GM04503 (cell line): ENCODE measurements at regions not wholly inside any gene's neighbourhood (a gene's known extent, or its start where the extent isn't known, plus 50 kb on each side); places are given as distances from the start of the nearest gene placed in this dataset.

Experiments
- DNase-seq: peaks from one replicate; pipeline ENCODE4 v3.0.0-alpha.2; 2012; ENCODE audit warnings: low read depth

- DNase-seq: no peak
Measured at GRCh38 chr9:13896922-13897835, 416.8 kb downstream of the NFIB start.

GRCh38 chr9:13896047-13896446, 417.9 kb downstream of the NFIB start:
- DNase-seq: no peak

GRCh38 chr9:13885258-13885657, 428.7 kb downstream of the NFIB start:
- no peak for DNase-seq

- DNase-seq: no peak
Measured at GRCh38 chr9:13879981-13880380, 434.0 kb downstream of the NFIB start.

- no peak for DNase-seq
Measured at GRCh38 chr9:13879011-13879410, 434.9 kb downstream of the NFIB start.

- DNase-seq: no peak
Measured at GRCh38 chr9:13878241-13878711, 435.7 kb downstream of the NFIB start.

GRCh38 chr9:13876741-13877140, 437.2 kb downstream of the NFIB start:
- DNase-seq: no peak

- DNase-seq: no peak
Measured at GRCh38 chr9:13873203-13873602, 440.7 kb downstream of the NFIB start.

GRCh38 chr9:13868336-13868735, 445.6 kb downstream of the NFIB start:
- DNase-seq: no peak

GRCh38 chr9:13865869-13866268, 448.1 kb downstream of the NFIB start:
- DNase-seq: no peak

GRCh38 chr9:13863112-13863511, 450.8 kb downstream of the NFIB start:
- no peak for DNase-seq

- DNase-seq: no peak
Measured at GRCh38 chr9:13862654-13863053, 451.3 kb downstream of the NFIB start.

- DNase-seq: no peak
Measured at GRCh38 chr9:13860946-13861640, 452.8 kb downstream of the NFIB start.

GRCh38 chr9:13860019-13860418, 453.9 kb downstream of the NFIB start:
- DNase-seq: no peak

GRCh38 chr9:13857521-13857920, 456.4 kb downstream of the NFIB start:
- no peak for DNase-seq

GRCh38 chr9:13847270-13847669, 466.7 kb downstream of the NFIB start:
- DNase-seq: no peak

GRCh38 chr9:13845460-13845859, 468.5 kb downstream of the NFIB start:
- peak; percentile 16 for DNase-seq

GRCh38 chr9:13841746-13842462, 472.0 kb downstream of the NFIB start:
- DNase-seq: no peak

- no peak for DNase-seq
Measured at GRCh38 chr9:13832446-13832845, 481.5 kb downstream of the NFIB start.

GRCh38 chr9:13823026-13823425, 490.9 kb downstream of the NFIB start:
- DNase-seq: no peak

GRCh38 chr9:13817754-13818278, 496.1 kb downstream of the NFIB start:
- DNase-seq: no peak

- DNase-seq: no peak
Measured at GRCh38 chr9:13816837-13817236, 497.1 kb downstream of the NFIB start.
